SIG-M5 treated with dmso at 0.1 percent for 504 hours (cell line): ENCODE measurements at regions not wholly inside any gene's neighbourhood (a gene's known extent, or its start where the extent isn't known, plus 50 kb on each side); places are given as distances from the start of the nearest gene placed in this dataset.

Source experiments
- DNase-seq: peaks from one replicate; lab custom pipeline; 2025; ENCODE audit not compliant: unreplicated experiment; lab: John Stamatoyannopoulos, UW

- DNase-seq, result no peak
Observed at GRCh38 chr4:186886759-186887158, 163.1 kb upstream of the FAT1 start.

DNA sequence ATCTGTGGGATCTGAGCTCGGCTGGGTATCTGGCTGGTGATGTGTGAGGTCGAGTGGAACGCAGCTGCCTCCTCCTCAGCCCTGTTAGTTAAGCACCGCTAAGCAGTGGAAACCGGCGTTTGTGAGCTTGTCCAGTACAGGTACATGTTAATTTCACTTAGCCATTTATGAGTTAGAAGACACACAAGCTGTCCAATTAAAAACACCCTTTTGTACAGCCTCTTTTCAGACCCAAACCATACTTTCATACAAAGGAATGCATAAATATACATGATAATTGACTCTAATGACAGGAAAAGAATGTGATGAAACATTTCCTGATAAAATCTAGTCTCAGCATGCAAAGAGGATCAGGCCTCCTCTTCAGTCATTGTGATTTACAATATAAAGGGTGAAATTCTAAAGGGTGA is 163.6 kb upstream of the FAT1 start:
- DNase-seq, result no peak

- DNase-seq, result no peak
Observed at GRCh38 chr4:186887752-186888151, 164.1 kb upstream of the FAT1 start.

GRCh38 chr4:186889876-186890643 is 166.4 kb upstream of the FAT1 start:
- DNase-seq, result no peak

GRCh38 chr4:186891859-186892486 is 168.3 kb upstream of the FAT1 start:
- DNase-seq, result no peak

DNA sequence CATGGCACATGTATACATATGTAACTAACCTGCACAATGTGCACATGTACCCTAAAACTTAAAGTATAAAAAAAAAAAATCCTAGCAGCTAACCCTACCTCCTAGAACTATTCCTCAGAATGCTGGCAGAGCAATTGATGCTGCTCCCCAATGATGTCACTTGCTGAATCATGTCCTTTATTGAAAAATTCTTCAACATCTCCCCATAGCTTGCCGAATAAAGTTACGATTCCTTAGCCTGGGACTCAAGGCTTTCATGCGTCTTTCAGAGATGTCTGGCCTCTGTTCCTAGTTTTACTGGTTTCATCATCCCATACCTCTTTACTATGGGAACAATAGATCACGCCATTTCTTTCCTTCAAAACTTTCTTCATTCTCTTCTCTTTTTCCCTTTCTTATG is 174.7 kb upstream of the FAT1 start:
- no peak for DNase-seq

- no peak for DNase-seq
Observed at GRCh38 chr4:186900232-186900900, 176.7 kb upstream of the FAT1 start.

DNA sequence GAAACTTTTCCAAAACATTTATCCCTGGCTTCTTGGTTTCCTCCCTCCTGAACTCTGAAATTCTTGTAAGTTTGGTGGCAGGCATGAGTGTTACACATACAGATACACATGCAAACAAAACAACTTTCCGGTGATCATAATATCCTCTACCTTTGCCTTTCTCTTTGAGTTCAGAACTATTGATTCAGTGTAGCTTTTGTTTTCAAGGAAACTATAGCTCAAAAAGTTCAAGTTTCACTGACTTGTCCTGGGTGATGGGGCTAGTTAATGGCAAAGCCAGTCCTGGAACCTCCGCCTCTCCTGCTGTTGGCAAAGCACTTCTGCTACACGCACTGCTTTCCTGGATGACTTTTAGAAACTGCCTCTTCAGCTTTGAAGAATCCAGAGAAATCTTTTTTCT is 177.3 kb upstream of the FAT1 start:
- DNase-seq, result no peak

DNA sequence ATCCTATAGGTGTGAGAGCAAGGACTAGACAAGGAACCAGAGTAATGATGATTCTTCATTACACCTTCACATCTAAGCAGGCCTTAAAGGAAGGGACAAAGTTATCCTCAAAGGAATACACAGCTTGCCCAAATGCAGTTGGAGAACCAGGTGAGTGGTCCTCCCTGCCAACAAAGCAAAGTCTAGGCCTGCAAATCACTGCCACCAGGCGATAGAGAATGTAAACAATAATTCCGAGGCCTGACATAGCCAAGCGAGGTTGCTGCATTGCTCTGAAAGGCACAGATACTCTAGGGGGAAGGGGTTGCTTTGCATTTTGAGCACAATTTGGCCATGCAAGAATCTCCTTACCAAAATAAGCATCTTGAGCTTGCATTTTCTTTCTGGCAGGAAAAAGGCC is 178.2 kb upstream of the FAT1 start:
- DNase-seq, result no peak

- no peak for DNase-seq
Observed at GRCh38 chr4:186902361-186902760, 178.7 kb upstream of the FAT1 start.

GRCh38 chr4:186904101-186904500 is 180.4 kb upstream of the FAT1 start:
- no peak for DNase-seq

DNA sequence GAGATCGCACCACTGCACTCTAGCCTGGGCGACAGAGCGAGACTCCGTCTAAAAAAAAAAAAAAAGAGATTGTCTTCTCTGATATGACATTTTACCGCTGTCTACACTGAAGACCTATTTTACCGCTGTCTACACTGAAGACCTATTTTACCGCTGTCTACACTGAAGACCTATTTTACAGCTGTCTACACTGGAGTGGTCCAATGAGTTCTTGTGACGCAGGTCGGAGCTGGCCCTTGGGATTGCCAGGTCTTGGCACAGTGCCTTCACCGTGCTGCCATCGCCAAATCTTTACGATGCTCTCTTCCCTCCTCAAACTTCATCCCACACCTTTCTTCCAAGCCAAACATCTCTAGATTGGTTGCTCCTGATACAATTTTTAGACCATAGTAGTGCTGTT is 183.1 kb upstream of the FAT1 start:
- no peak for DNase-seq

- DNase-seq, result no peak
Observed at GRCh38 chr4:186910385-186910784, 186.7 kb upstream of the FAT1 start.

GRCh38 chr4:186912606-186913005 is 188.9 kb upstream of the FAT1 start:
- DNase-seq, result no peak

- no peak for DNase-seq
Observed at GRCh38 chr4:186915816-186916215, 192.2 kb upstream of the FAT1 start.

DNA sequence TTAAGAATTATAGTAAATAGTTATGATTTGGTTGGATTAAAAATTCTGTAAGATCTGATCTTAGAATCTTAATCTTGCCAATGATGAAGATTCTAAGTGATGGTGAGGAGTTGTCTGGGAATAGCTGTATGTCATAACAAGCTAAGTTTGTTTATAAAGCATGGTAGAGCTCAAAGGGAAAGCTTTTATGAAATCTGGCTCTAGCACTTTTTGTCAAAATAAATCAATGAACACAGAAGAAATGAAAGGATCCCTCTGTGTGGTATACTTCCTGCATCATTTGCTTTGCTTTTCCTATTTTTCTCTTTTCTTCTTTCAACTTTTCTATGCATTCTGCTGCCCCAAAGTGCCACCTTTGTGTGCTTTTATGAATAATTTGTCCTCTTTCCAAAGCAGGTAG is 193.5 kb upstream of the FAT1 start:
- no peak for DNase-seq

DNA sequence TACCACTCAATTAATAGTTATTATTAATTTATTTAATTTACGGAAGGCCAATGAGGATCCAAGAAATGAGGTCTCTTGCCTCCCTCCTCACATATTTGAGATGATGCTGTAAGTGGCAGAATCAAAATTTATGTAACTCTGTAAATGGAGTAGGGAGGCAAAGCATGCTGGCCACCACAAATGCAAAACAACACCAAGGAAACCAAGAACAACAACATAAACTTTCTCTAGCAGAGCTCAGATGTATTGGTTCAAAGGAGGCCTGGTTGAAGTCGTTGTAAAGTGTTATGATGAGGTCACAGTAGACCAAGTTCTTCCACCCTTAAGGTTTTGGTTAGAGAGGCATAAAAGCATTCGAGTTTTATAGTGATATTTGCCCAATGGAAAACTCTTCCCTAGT is 194.8 kb upstream of the FAT1 start:
- no peak for DNase-seq

DNA sequence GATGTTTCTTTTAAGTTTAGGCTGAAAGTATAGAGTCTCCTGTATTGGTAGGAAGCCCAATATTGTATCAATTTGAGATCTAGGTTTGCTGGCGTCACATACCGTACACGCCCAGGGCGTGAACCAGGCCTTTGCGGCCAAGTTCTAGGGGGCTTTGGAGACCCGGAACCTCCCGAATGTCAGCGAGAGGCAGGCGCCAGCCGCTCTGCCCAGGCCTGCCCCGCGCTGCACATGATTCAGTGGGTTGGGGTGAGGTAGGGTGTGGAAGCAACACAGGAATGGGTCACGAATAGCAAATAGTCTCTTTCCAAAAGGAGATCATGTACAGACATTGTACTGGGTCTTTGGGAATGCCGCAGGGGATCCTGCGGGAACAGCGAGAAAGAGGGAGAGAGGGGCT is 195.7 kb upstream of the FAT1 start:
- DNase-seq, result no peak

GRCh38 chr4:186920483-186920882 is 196.8 kb upstream of the FAT1 start:
- DNase-seq, result no peak

- no peak for DNase-seq
Observed at GRCh38 chr4:186920992-186921391, 197.3 kb upstream of the FAT1 start.

GRCh38 chr4:186924723-186925122 is 201.1 kb upstream of the FAT1 start:
- DNase-seq, result no peak

- DNase-seq, result no peak
Observed at GRCh38 chr4:186927624-186928023, 204.0 kb upstream of the FAT1 start.
